GM18909 (cell line): ENCODE measurements at regions not wholly inside any gene's neighbourhood (a gene's known extent, or its start where the extent isn't known, plus 50 kb on each side); places are given as distances from the start of the nearest gene placed in this dataset.
"Not testable (repeated sequence)": the region's sequence is repeated elsewhere in the genome, so short reads cannot be mapped to it uniquely, and the experiment has no call there.

Source experiments
- ATAC-seq: cut with Tn5 transposase; IDR thresholded peaks from one replicate; pipeline ENCODE4 v1.9.1; 2021; ENCODE audit warnings: mild to moderate bottlenecking; ENCODE audit not compliant: unreplicated experiment, poor library complexity

DNA sequence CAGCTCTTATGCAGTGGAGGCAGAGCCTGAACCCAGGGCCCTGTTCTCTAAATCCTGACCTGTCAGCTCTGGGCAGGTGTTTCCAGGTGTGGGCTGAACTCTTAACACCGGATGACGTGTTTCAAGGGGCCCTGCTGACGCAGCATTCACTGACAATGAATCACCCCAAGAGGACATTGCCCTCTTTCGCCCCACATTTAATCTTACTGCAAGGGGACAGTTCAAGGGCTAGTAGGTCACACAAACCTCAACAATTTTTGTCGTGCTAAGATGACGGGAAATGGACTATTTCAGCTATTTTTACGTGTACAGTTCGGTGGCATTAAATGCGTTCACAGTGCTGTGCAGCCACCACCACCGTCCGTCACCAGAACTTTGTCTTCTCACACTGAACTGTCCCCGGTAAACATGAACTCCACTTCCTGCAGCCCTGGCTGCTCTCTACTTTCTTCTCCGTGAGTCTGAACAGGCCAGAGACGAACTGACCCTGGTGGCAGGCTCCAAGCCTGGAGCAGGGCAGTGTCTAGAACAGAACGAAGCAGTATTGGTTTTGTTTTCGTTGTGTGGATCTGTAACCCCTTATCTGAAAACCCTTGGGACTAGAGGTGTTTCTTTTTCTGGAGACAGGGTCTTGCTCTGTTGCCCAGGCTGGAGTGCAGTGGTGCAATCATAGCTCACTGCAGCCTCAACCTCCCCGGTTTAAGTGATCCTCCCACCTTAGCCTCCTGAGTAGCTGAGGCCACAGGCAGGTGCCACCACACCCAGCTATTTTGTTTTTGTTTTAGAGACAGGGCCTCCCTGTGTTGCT, 88.4 kb upstream of the CIBAR2 start:
- ATAC-seq, result no peak

DNA sequence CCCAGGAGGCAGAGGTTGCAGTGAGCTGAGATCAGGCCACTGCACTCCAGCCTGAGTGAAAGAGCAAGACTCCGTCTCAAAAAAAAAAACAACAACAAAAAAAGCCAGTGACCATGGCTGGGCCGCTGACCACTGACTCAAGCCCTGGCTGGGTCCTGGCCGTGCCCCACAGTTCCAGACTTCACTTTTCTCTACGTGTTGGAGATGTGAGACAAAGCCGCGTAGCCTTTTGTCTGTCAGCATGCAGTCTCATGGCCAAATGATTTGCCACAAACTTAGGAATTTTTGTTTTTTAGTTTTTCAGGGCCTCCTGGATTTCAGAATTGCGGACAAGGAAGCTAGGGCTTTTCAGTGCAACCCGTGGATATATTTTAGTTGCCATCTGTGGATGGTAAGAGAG, 89.3 kb upstream of the CIBAR2 start:
- ATAC-seq, result no peak

DNA sequence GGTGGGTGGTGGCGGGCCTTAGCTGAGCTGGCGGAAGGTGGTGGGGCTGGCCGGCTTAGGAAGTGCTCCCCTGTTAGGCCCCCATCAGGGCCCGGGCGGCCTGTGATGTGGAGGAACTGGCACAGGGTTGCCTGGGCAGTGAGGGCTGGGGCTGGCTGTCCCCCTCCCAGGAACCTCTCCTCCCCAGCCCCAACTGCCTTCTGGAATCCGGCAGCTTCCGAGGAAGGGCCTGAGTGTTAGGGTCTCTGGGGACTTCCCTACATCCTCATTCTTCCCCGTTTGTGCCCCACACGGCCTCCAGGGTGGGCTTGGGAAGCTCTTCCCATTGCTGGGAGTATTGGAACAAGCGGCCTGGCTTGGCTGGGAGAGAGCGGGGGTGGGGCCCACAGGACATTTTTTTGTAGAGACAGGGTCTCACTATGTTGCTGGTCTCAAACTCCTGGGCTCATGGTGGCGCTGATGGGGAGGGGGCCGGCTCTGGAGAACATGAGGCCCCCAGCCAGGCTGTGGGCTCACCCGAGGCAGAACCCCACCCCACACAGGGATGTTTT, 89.9 kb upstream of the CIBAR2 start:
- ATAC-seq, result no peak

- no peak for ATAC-seq
These were observed 90.6 kb upstream of the CIBAR2 start for GRCh38 chr16:85202631-85203461.

DNA sequence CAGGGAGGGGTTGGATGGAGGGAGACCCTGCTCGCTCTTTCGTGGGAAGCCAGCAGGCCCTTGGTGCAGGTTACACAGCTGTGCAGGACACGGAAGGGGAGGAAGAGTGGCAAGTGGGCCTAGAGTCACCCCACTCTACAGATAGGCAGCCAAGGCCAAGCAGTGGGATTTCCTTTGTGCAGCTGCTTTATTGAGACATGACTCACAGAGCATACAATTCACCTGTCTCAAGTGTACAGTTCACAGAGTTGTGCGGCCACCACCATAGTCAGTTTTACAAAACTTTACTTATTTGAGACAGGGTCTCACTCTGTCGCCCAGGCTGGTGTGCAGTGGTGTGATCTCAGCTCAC, 91.2 kb upstream of the CIBAR2 start:
- ATAC-seq, result no peak

- ATAC-seq, result no peak
These were observed 92.2 kb upstream of the CIBAR2 start for GRCh38 chr16:85204242-85205010.

DNA sequence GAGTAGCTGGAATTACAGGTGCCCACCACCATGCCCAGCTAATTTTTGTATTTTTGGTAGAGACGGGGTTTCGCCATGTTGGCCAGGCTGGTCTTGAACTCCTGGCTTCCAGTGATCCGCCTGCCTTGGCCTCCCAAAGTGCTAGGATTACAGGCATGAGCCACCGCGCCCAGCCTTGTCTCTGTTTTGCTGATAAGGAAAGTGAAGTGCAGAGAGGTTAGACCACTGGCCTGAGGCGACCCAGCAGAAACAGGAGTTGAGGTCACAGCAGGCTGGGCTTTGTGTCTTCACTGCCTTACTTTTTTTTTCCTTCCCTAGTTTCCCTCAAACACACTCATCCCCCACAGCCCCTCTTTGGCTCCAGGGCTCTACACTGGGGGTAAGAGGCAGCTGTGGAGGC, 93.0 kb upstream of the CIBAR2 start:
- not testable (repeated sequence) for ATAC-seq

GRCh38 chr16:85205747-85206471, 93.6 kb upstream of the CIBAR2 start:
- no peak for ATAC-seq

GRCh38 chr16:85206472-85207356, 94.4 kb upstream of the CIBAR2 start:
- ATAC-seq, result no peak

- ATAC-seq, result no peak
These were observed 95.2 kb upstream of the CIBAR2 start for GRCh38 chr16:85207357-85207921.

- ATAC-seq, result no peak
These were observed 95.9 kb upstream of the CIBAR2 start for GRCh38 chr16:85208181-85208580.

DNA sequence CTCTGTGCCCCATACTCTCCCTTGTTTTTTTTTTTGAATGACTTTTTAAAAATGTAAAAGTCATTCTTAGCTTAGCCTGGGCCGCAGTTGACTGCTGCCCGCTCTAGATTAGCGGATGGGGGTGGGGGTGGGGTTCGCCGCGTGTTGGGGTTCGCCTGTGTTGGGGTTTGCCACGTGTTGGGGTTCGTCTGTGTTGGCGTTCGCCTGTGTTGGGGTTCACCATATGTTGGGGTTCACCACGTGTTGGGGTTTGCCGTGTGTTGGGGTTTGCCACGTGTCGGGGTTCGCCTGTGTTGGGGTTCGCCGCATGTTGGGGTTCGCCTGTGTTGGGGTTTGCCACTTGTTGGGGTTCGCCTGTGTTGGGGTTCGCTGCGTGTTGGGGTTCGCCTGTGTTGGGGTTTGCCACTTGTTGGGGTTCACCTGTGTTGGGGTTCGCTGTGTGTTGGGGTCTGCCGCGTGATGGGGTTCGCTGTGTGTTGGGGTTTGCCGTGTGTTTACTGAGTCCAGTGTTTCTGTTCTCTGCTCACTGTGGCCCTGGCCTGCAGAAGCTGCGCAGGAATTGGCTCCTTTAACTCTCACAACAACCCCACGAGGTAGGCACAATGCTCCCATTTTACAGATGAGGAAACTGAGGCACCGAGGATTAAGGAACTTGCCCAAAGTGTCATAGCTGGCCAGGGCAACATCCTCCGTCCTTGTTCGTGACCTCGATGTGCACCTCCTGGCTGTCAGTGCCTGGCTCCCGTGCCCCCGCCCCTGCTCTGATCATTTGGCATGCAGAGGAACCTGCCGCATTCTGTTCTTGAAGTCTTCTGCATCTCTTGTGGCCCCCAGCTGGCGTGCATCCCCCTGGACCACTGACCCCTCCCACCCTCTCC, 96.6 kb upstream of the CIBAR2 start:
- ATAC-seq, result no peak

GRCh38 chr16:85209526-85210121, 97.4 kb upstream of the CIBAR2 start:
- ATAC-seq, result no peak

- no peak for ATAC-seq
These were observed 98.3 kb upstream of the CIBAR2 start for GRCh38 chr16:85210423-85211169.

DNA sequence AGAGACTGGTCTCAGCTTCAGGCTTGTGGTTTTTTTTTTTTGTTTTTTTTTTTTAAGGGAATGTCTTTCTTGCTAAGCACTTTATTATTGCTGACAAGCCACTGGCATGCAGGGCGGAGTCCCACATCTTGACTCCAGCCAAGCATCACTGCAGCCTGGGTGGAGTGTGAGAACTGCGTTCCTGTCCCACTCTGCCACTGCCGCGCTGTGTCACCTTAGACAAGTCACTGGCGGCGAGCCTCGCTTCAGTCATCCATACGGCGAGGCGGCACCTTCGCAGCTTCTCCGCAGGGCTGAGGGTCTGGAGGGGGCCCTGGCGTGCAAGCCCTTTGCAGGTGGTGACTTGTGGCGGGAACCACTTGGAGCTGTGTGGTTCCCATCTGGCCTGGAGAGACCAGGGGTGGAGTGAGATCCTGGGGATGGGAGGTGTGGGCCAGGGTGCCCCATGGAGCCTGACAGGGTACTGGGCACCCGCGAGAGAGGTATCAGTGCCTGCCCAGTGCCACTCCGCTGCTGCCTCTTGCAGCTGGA, 99.1 kb upstream of the CIBAR2 start:
- ATAC-seq, result no peak

DNA sequence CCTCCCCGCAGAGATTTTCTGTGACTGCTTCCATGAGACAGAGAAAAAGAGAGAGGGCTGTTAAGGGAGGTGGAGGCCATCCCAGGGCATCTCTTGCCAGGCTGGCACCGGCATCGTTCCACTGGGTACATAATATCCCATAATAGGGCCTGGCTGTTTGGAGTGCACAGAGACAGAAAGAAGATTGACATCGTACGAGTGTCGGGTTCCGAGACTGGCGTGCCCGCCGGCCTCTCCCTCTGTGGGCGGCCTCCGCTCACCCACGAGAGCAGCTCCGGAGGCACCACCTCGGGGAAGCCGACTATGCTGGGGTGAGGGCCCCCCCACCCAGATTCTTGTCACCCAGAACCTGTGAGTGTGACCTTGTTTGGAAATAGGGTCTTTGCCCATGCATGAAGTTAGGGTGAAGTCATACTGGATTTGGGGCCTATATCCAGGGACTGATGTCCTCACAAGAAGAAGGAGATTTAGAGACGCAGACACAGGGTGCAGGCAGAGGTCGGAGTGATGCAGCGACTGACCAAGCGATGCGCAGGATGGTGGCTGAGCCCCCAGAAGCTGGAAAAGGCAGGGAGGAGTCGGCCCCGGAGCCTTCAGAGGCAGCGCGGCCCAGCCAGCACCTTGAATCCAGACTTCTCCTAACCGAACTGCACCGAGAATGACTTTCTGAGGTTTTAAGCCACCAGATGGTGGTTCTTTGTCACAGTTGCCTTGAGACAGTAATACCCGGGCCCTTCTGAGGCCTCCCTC, 101.8 kb upstream of the CIBAR2 start:
- ATAC-seq, result no peak
